GM12865 (cell line): ENCODE measurements at regions not wholly inside any gene's neighbourhood (a gene's known extent, or its start where the extent isn't known, plus 50 kb on each side); places are given as distances from the start of the nearest gene placed in this dataset.

ENCODE experiments used
- DNase-seq: peaks from one replicate; pipeline ENCODE4 v3.0.0; 2010; ENCODE audit warnings: low read depth
- H3K4me3 ChIP-seq: 2 replicates; pipeline ENCODE4 v1.5.1; 2011; ENCODE audit warnings: mild to moderate bottlenecking, low read depth, low read length, control low read depth
- CTCF ChIP-seq: IDR thresholded peaks from 2 replicates; pipeline ENCODE4 v1.5.1; 2011; ENCODE audit warnings: low read length, control low read depth, low read depth, inconsistent platforms; ENCODE audit not compliant: insufficient read depth; ENCODE audit errors: missing control alignments

- no peak for TF ChIP-seq CTCF
- H3K4me3 ChIP-seq = no peak overlapping the region
- DNase-seq = no peak
Observed at GRCh38 chr15:35746121-35746520, 200.2 kb upstream of the DPH6 start.

- no peak overlapping the region for H3K4me3 ChIP-seq
- no peak for TF ChIP-seq CTCF
- DNase-seq = no peak
Observed at GRCh38 chr15:35748105-35748504, 202.1 kb upstream of the DPH6 start.

- H3K4me3 ChIP-seq = no peak overlapping the region
- TF ChIP-seq CTCF = no peak
- no peak for DNase-seq
Observed at GRCh38 chr15:35750051-35750450, 204.1 kb upstream of the DPH6 start.

GRCh38 chr15:35751413-35752133 lies 205.6 kb upstream of the DPH6 start:
- H3K4me3 ChIP-seq = no peak overlapping the region
- DNase-seq = peak; percentile 76
- peak; percentile 76 for TF ChIP-seq CTCF

- no peak for TF ChIP-seq CTCF
- DNase-seq = no peak
Observed at GRCh38 chr15:35752134-35752466, 206.1 kb upstream of the DPH6 start.

GRCh38 chr15:35753486-35753885 lies 207.5 kb upstream of the DPH6 start:
- H3K4me3 ChIP-seq = no peak overlapping the region
- no peak for TF ChIP-seq CTCF
- DNase-seq = no peak

More at GRCh38 chr15:35752134-35752466, 206.1 kb upstream of the DPH6 start:
- no peak overlapping the region for H3K4me3 ChIP-seq

- TF ChIP-seq CTCF = no peak
- H3K4me3 ChIP-seq = no peak overlapping the region
- DNase-seq = no peak
Observed at GRCh38 chr15:35755237-35755802, 209.4 kb upstream of the DPH6 start.
